HT-29 (cell line): ENCODE measurements at regions not wholly inside any gene's neighbourhood (a gene's known extent, or its start where the extent isn't known, plus 50 kb on each side); places are given as distances from the start of the nearest gene placed in this dataset.
A peak's percentile ranks its signal among the peaks of the same experiment; 100 is the strongest.
"Not testable (repeated sequence)": the region's sequence is repeated elsewhere in the genome, so short reads cannot be mapped to it uniquely, and the experiment has no call there.

ENCODE experiments used
- DNase-seq: peaks from one replicate; pipeline ENCODE4 v3.0.0-alpha.2; 2015; ENCODE audit warnings: low spot score

DNA sequence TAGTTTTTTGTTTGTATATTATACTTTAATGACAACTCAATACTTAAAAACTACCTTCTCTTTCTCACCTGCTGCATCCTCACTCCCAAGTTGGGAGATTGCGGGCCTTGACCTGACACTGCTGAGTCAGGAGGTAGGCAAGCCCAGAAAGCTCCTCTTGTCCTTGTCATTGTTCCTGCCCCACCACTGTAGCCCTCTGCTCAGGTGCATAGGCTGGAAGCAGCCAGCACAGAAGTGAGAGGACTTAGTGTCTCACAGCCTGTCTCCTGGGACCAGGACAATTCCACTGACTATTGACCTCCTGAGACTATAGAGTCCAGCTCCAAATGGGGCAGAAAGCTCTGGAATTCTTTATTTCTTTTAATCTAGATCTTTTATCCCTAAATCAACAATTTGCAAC, 123.5 kb upstream of the NDP start:
- no peak for DNase-seq

DNA sequence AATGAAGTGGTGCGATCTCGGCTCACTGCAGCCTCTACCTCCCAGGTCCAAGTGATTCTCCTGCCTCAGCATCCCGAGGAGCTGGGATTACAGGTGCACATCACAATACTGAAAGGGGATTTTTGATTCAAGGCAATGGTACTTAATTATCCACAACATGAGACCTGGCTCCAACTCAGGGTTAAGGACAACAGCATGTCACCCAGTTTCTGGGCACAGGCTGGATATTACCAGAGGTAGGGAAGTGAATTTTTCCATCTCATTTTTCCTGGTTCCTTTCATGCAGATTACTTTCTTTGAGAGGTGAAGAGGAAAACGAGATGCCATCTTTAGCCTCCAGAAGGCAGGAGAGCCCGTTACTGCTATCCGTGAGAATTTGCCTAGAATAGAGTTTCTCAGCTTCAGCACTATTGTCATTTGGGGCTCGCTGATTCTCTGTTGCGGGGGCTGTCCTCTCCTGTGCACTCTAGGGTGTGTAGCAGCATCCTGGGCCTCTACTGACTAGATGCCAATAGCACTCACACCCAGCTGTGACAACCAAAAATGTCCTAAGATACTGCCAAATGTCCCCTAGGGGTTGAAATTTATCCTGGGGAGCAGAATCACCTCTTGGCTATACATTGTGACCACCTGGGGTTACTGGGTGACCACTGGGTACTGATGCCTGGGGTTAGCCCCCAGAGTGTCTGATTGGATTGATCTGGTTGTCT, 121.8 kb upstream of the NDP start:
- DNase-seq, result no peak

DNA sequence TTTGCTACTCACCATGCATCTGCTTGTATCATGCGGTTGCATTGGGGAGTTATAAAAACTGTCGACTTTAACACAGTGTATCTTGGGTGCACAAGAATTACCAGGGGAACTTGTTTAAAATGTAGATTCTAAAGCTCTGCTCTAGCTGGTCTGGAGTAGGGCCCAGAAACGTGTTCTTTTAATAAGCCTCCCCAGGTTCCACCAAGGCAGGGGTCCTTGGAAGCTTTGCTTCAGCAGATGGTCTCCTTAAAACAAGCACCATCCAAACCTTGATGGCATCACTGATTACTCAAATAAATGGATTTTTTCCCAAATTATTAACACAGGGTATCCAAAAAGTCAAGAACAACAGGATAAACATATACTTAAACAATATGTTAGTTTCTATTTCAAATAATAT, 120.2 kb upstream of the NDP start:
- no peak for DNase-seq

DNA sequence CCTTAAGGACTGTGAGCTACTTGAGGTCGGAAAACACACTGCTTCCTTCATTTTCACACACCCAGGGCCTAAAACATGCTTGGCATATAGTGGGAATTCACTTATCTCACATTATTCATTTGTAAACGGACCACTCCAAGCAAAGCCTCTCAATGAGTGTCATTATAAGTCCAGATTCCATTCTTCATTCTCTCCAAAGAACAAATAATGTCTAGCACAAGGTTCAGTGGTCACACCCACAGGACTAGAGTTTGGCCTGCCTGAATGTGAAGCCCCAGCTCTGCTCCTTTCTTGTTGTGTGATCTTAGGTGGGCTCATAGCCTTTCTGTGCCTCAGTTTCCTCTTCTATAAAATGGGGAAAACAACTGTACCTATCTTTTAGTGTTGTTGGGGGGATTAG, 119.6 kb upstream of the NDP start:
- no peak for DNase-seq

DNA sequence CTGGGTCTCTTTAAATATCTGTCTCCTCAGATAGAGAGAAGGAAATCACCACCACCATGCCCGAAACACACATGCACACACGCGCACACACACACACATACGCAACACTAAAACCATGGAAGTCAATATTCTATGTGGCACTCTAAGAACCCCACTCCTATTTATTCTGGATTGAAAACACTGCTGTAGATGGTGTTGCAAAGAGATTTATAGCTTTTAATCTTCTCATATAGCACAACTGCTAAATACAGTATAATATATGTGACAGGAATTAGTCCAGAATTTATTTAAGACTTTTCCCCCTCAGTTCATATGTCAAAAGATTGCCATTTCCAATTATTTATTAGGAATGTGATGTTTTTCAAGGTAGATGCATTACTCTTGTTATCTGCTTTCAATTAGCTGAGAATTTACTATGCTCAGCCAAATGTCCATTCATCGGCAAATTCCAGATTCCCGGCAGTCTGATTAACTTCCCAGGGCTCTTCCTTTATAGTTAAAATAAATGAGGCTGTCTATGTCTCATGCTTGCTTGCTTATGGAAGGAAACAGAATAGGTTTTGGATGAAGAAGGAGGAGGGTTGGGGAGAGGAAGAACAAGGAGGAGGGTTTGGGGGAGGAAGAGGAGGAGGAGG, 115.4 kb upstream of the NDP start:
- no peak for DNase-seq

DNA sequence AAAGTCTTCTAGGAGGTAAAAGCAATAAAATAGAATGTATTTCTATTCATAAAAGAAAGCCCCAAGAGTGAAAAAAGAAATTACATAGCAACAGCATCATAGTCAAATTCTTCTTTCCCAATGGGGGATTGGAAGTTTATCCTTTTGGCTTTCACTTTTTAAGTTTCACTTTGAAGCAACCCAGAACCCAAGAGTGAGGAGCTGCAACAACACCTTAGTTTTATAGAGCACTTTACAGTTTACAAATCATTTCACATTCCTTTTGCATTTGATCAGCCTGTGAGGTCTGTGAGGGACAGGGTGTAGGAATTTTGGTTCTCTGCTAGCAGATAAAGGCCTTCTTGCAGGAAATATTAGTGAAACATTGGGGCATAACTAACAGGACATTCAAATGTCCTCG, 112.0 kb upstream of the NDP start:
- DNase-seq, result no peak

DNA sequence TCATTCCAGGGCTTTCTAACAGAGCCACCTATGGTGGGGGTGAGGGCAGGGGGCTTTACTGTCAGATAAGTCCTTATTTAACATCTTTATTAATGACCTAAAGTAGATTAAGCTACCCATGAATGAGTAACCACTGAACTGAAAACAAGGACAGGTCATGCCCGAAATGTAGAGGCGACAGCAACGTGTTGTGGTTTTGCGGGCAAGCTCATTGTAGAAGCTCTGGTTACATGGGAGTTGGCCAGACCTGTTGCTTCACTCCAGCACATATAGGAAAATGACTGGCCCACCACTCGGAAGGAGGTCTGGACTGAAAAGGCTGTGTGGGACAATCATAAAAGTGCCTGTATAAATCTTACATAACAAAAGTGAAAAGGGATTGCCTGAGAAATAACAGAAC, 109.6 kb upstream of the NDP start:
- no peak for DNase-seq

DNA sequence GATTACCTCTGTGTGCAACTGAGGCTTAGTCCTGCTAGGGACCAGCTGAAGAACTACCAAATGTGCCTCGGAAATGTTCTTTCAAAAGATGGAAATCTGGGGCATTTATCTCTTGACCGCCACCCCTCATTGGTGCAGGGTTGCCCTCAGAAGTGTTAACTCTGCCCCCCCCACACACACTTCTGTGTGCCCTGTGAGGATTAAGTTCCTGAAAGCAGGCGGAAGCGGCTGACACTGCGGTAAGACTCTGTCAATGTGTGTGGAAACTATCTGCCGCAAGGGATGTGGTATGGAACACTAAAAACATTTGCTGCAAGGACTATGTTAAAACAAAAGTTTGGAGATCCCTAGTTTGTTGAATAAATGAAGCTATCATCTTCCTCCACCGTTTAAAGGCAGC, 106.9 kb upstream of the NDP start:
- no peak for DNase-seq

DNA sequence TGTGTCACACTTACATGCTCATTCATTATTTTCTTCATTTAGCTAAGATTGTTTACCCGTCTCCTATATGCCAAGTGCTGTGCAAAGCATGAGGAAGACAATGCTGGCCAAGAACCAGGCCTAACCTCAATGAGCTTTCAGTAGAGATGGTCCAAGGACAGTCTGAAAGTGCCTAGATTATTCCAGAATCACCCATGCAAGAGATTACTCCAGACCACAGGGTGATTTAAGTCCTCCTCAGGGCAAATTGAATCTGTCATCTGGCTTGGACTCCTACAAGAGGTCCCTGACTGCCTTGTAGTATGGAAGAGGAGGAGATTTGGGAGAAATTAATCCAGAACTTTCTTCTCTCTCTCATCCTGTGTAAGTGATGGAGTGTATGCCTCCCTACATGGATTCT, 99.4 kb upstream of the NDP start:
- DNase-seq, result no peak

DNA sequence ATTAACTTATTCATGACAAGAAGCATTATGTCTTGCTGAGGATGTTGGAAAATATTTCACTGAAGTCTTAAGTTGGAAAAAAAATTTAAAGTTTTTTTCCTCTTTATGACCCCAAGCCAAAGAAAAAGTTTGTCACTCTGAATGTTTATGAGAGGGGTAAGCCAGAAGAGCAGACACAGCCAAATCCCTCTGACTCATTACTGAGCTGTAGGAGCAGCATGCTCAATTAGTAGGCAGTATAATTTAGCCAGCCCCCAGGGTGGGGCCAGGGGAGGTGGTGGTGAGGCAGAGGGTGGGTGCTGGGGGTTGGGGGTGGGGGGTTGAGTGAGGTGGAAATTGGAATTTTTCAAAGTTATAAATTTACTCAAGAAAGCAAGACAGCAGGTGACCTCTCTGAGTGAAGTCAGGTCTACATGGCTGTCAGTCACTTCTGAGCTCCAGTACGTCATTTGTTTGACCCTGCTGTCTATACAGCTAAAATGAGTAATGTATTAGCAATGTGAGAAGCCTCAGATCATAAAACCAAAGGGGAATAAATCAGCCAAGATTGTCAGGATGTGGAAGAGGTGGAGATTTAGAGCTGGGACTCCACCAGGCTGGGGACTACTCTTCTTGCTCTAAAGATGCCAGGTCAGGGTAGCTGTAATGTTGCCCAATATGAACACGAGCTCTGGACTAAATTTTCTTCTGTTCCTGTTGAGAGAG, 98.8 kb upstream of the NDP start:
- peak; percentile 5 for DNase-seq

DNA sequence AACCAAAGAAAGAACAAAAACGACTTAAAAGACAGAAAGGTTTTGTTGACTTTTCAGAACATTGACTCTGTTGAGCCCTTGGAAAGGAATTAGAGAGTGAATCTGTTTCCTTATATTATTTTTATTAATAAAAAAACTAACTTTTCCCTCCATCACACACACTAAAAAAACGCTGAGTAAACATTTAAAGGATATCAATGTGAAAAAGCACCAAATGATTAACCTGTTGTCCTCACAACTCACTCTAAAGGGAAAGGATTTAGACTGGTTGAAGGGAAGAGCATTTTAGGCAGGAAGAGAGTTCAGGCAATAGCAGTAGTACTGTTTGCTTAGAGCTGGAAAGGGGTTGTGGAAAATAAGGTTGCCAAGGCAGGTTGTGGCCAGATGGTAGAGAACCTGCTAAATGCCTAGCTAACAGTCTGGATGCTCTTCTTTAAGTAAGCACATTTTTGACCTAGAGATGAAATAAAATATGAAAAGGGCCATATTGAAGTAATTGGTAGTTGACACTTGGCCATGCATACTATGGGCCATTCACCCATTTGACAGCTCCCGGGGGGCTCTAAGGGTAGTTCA, 98.0 kb upstream of the NDP start:
- DNase-seq, result no peak

DNA sequence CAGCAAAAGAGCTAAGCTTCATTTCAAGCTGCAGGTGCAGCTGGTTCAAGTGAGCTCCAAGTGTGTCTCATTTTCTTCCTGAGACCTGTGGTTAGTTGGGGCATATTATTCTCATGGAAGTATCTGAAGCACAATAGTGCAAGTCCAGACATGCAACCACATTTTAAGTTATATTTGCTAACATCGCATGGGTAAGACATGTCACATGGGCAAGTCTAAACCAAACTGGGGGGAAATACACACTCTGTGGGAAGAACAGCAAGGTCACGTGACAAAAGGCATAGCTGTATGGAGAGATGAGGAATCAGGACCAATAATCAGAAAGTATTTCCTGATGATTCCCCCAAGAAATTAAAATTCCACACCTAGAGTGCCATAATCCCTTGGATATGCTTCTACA, 94.9 kb upstream of the NDP start:
- no peak for DNase-seq

DNA sequence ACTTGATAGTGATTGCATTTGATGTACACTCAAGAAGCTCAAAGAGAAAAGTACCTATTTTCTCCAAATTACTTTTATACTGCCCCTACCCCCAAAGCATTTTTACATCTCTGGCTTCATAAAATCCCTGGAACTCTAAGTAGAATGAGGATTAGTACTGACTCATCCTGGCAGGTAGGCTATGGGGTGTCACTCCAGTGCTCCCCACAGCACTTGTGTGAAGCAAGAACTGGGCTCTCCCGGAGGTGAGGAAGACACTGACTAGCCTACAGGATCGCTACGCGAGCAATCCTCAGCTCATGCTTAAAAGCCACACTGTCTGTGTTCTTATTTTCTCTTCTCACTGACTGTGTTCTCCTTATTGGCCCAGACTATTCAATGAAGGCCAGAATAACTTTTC, 90.4 kb upstream of the NDP start:
- DNase-seq, result no peak

DNA sequence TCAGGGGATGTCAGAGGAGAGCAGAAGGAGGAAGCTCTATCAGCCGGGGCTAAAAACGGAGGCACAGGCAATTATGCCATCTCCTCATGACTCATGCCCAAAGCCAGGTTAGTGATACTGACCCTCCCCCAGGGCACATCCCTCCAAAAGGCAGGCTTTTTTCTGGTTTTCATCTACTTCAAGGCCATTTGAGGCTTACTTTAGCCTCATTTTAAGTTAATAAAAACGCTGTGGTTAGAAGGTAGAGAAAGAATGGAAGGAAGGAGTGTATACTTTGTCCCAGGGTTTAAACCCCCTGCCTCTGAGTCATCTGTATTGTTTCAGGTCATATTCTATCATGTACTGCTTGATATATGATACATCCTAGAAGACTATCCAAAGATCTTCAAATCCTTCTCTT, 89.7 kb upstream of the NDP start:
- DNase-seq, result no peak

DNA sequence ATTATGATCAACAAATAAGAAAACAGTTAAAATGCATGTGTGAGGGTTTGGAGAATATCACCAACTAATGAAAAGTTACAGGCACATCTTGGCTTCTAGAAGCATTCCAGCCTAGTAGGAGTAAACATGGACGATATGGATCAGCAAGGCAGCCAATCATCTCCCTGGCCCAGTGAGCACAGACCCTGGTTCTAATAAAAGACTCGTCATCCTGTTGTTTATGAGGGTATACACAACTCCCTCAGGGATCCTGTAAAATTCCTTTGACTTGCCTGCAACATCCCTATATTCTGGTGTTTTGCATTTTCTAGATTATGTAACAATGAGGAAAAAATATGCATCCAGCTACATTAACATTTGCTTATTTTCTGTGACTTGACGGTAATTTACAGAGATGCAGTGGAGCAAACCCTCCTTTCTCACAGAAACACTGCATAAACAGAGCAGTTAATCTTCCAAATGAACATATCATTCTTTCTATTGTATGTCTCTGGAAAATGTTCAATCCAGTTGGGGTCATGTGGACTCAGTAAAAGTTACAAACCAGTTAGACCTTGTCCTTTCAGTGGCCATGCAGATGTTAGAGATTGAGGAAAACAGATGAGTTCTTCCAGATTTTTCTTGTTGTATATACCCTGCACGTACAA, 88.9 kb upstream of the NDP start:
- no peak for DNase-seq

DNA sequence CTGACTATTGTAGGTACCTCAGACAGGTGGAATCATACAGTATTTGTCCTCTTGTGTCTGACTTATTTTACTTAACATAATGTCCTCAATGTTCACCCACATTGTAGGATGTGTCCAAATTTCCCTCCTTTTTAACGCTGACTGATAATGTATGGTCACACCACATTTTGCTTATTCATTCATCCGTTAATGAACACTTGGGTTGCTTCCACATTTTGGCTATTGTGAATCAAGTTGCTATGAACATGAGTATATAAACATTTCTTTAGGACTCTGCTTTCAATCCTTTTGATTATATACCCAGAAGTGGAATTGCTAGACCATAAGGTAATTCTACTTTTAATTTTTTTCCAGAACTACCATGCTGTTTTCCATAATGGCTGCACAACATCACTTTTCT, 87.0 kb upstream of the NDP start:
- DNase-seq, result no peak

DNA sequence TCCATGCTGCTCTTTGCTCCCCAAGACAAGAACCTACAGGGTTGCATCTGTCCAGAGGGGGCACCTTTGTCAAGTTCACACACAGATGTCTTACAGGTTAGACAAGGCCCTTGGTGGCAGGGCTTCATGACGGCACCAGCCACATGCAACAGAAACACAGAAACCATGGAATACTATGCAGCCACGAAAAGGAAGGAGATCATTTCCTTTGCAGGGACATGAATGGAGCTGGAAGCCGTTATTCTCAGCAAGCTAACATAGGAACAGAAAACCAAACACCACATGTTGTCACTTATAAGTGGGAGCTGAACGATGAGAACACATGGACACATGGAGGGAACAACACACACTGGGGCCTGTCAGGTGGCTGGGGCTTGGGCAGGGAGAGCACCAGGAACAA, 85.1 kb upstream of the NDP start:
- no peak for DNase-seq

DNA sequence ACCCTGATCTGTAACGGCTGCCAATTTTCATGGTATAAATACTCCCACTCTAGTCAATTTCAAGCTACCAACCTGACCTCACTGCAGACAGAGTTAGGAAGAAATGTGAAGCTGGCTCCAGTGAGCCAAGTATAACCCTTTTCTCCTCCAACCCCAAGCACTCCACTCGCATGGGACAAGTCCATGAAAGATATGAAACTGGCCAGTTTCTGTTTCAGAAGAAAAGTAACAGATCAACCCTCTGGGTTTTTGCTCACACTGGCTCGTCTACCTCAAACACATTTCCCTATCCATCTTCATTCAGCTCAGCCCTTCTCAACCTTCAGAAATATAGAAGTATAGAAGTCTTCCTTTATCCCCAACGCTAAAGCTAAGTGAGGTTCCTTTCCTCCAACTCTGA, 82.4 kb upstream of the NDP start:
- no peak for DNase-seq

DNA sequence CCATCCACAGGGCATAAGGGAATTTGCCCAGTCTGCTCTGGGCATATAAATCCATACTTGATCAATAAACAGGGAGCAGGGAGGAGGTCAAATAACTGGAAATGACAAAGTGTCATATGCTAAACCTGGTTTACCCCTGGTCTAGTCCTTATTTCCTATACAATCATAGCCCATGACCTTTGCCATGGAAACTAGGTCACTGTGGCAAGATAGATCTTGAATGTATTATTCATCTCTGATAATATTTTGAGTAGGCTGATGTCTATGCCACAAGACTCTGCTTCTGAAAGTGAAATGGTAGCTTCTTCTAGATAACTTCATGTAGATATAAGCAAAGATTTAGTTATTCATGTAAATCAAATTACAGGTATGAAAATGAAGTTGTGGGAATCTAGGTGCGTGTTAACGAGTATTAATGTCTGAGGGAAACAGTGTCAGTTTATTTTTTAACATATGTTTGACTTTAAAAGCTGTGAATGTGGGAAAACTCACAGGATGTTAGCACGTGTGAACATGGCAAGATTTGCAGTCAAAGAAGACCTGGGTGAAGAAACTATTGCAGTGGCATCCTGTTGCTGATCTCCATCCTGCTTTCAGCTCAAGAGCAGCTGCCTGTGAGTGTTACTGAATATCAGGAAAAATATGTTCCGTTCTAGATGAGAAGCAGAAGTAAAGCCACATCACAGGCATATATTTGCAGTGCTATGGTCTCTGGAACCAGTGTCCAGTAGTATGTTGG, 81.8 kb upstream of the NDP start:
- no peak for DNase-seq

DNA sequence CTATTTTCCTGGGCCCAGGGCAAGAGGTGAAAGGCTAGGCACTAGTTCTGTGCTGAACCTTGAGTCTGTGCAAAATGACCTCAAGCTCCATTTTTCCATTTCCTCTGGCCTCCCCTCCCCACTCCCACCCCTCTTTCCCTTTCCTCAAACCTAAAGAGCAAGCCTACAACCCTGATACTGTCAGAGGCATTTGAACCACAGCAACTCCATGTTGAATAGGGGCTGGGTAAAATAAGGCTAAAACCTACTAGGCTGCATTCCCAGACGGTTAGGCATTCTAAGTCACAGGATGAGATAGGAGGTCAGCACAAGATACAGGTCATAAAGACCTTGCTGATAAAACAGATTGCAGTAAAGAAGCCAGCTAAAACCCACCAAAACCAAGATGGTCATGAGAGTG, 71.9 kb upstream of the NDP start:
- DNase-seq, result not testable (repeated sequence)

DNA sequence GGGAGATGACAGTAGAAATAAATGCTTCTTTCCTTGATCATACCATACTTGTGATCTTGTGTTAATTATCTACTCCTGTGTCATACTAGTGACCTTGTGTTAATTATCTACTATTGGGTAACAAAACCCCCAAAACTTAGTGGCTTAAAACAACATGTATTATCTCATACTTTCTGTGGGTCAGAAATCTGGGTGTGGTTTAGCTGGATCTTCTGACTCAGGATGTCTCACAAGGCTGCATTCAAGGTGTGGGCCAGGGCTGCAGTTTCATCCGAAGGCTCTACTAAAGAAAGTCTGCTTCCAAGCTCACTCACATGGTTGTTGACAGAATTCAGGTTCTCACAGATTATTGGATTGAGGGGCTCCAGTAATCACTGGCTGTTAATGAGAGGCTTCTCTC, 70.3 kb upstream of the NDP start:
- no peak for DNase-seq

DNA sequence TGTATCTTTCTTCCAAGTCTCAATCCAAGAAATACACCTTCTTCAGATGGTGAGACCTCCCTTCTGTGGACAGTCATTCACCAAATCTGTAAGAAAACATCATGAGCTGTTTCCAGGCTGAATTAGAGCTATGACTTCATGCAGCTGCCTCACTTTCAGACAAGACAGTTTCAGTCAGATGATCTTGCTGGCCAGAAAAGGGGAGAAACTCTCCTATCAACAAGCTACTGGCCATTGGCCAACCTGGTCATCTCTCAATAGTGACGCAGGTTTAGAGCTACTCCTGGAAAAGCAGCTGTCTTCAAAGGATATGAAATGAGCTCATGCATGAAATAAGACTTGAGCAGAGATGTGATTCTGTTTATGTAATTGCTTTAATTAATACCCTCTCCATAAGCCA, 69.6 kb upstream of the NDP start:
- DNase-seq, result no peak
